HL-60 (cell line): ENCODE measurements at regions not wholly inside any gene's neighbourhood (a gene's known extent, or its start where the extent isn't known, plus 50 kb on each side); places are given as distances from the start of the nearest gene placed in this dataset.

Experiments used
- DNase-seq, 2 experiments: peaks; one replicate each; pipeline ENCODE4 v3.0.0-alpha.2; 2010 to 2020; ENCODE audit warnings: low read depth in 1 of 2, low spot score in 1 of 2
- H3K27ac ChIP-seq: fragments of 250-450 bp; sonication (Bioruptor Pico); replicated peaks from 2 replicates; pipeline ENCODE4 v1.5.1; 2020; ENCODE audit warnings: mild to moderate bottlenecking, moderate library complexity
- H3K27me3 ChIP-seq: fragments of 250-450 bp; sonication (Bioruptor Pico); 2 replicates; pipeline ENCODE4 v1.5.1; 2021; ENCODE audit warnings: mild to moderate bottlenecking, moderate library complexity; ENCODE audit not compliant: insufficient read depth, poor library complexity, severe bottlenecking
- H3K4me3 ChIP-seq: replicated peaks from 2 replicates; pipeline ENCODE4 v1.5.1; 2011; ENCODE audit warnings: mild to moderate bottlenecking, control low read depth, low read length; ENCODE audit not compliant: insufficient read depth
- GABPA ChIP-seq: IDR thresholded peaks from 2 replicates; pipeline ENCODE4 v1.6.1; 2012; ENCODE audit warnings: low read depth
- POLR2AphosphoS5 ChIP-seq: IDR thresholded peaks from 2 replicates; pipeline ENCODE4 v1.6.1; 2012; ENCODE audit warnings: low read depth
- SPI1 ChIP-seq: IDR thresholded peaks from 2 replicates; pipeline ENCODE4 v1.6.1; 2012; ENCODE audit warnings: low read depth, mild to moderate bottlenecking, borderline replicate concordance
- TF ChIP-seq, protein P1 (sequence below): IDR thresholded peaks from one replicate; pipeline ENCODE4 v1.5.1; 2011; ENCODE audit warnings: low read length, control low read depth, inconsistent platforms; ENCODE audit not compliant: insufficient read depth
- TF ChIP-seq, protein P2 (sequence below): IDR thresholded peaks from 2 replicates; pipeline ENCODE4 v1.6.1; 2012; ENCODE audit warnings: low read depth; ENCODE audit not compliant: insufficient replicate concordance

DNA sequence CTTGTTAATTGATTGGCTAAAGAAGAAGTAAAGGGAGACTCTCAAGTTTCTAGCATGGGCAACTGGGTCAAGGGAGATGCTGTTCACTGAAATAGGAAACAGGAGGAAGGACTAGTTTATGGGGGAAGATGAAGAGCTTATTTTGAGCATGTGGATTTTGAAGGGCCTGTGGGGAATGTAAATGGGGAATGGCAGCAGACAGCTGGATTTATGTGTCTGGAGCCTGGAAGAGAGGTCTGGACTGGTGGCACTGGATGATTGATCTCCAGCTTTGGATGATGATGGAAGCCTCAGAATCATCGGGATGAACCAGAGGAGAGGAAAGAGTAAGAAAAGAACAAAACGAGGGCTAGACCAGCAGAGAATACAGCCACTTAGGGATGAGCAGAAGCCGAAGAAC is 54.9 kb upstream of the ENAH start:
- no peak for DNase-seq
- TF ChIP-seq SPI1, result no peak
- TF ChIP-seq, protein P1, sequence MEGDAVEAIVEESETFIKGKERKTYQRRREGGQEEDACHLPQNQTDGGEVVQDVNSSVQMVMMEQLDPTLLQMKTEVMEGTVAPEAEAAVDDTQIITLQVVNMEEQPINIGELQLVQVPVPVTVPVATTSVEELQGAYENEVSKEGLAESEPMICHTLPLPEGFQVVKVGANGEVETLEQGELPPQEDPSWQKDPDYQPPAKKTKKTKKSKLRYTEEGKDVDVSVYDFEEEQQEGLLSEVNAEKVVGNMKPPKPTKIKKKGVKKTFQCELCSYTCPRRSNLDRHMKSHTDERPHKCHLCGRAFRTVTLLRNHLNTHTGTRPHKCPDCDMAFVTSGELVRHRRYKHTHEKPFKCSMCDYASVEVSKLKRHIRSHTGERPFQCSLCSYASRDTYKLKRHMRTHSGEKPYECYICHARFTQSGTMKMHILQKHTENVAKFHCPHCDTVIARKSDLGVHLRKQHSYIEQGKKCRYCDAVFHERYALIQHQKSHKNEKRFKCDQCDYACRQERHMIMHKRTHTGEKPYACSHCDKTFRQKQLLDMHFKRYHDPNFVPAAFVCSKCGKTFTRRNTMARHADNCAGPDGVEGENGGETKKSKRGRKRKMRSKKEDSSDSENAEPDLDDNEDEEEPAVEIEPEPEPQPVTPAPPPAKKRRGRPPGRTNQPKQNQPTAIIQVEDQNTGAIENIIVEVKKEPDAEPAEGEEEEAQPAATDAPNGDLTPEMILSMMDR, result no peak
- TF ChIP-seq, protein P2, sequence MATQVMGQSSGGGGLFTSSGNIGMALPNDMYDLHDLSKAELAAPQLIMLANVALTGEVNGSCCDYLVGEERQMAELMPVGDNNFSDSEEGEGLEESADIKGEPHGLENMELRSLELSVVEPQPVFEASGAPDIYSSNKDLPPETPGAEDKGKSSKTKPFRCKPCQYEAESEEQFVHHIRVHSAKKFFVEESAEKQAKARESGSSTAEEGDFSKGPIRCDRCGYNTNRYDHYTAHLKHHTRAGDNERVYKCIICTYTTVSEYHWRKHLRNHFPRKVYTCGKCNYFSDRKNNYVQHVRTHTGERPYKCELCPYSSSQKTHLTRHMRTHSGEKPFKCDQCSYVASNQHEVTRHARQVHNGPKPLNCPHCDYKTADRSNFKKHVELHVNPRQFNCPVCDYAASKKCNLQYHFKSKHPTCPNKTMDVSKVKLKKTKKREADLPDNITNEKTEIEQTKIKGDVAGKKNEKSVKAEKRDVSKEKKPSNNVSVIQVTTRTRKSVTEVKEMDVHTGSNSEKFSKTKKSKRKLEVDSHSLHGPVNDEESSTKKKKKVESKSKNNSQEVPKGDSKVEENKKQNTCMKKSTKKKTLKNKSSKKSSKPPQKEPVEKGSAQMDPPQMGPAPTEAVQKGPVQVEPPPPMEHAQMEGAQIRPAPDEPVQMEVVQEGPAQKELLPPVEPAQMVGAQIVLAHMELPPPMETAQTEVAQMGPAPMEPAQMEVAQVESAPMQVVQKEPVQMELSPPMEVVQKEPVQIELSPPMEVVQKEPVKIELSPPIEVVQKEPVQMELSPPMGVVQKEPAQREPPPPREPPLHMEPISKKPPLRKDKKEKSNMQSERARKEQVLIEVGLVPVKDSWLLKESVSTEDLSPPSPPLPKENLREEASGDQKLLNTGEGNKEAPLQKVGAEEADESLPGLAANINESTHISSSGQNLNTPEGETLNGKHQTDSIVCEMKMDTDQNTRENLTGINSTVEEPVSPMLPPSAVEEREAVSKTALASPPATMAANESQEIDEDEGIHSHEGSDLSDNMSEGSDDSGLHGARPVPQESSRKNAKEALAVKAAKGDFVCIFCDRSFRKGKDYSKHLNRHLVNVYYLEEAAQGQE, result no peak
- TF ChIP-seq GABPA, result no peak
- TF ChIP-seq POLR2AphosphoS5, result no peak
- no peak overlapping the region for H3K4me3 ChIP-seq
- no peak overlapping the region for H3K27ac ChIP-seq
- no peaks in the 10 kb centered on the region for H3K27me3 ChIP-seq

DNA sequence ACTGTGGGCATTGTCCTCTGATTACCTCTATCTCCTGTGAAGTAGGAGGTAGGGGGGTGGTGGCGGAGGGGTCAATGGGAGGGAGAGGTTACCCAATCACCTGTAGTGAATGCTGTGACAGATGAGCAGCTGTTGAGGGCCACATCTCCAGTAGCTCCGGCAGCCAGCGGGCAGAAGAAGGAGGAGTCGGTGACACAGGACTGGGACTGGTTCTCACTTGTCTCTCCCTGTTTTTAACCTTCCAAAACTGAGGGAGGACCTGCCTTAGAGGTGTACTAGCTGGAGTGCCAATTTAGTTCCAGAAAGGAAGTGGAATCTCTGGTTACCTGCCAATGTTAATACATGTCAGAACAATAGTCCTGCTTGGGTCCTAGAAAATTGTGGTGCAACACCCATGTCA is 56.2 kb upstream of the ENAH start:
- H3K4me3 ChIP-seq, result no peak overlapping the region
- H3K27me3 ChIP-seq, result no peaks in the 10 kb centered on the region
- no peak overlapping the region for H3K27ac ChIP-seq
- no peak for DNase-seq
- TF ChIP-seq SPI1 (no peak), POLR2AphosphoS5 (no peak), GABPA (no peak)
- TF ChIP-seq, protein P2, result no peak
- TF ChIP-seq, protein P1, result no peak

- TF ChIP-seq, protein P2, result no peak
- TF ChIP-seq GABPA (no peak), SPI1 (no peak), POLR2AphosphoS5 (no peak)
- TF ChIP-seq, protein P1, result no peak
- Histone ChIP-seq H3K4me3 (no peak overlapping the region), H3K27ac (no peak overlapping the region), H3K27me3 (no peaks in the 10 kb centered on the region)
- no peak for DNase-seq
Observed at GRCh38 chr1:225710804-225711203, 57.9 kb upstream of the ENAH start.
